Esophagus (tissue), 2 donors: ENCODE measurements at regions not wholly inside any gene's neighbourhood (a gene's known extent, or its start where the extent isn't known, plus 50 kb on each side); places are given as distances from the start of the nearest gene placed in this dataset.

Experiments used
- H3K27ac ChIP-seq, 2 donors: one replicate each; pipeline ENCODE4 v1.5.1; 2013; ENCODE audit warnings: low read depth in 2 of 2, mild to moderate bottlenecking in 2 of 2, inconsistent platforms in 1 of 2, low read length in 1 of 2, moderate library complexity in 1 of 2
- H3K27me3 ChIP-seq, 2 donors: one replicate each; pipeline ENCODE4 v1.6.1; 2013; ENCODE audit warnings: low read length in 2 of 2, control low read depth in 1 of 2, mild to moderate bottlenecking in 1 of 2; ENCODE audit not compliant: insufficient read depth in 2 of 2, control insufficient read depth in 1 of 2
- H3K36me3 ChIP-seq, 2 donors: one replicate each; pipeline ENCODE4 v1.6.1; 2013; ENCODE audit warnings: low read length in 1 of 2; ENCODE audit not compliant: control insufficient read depth in 2 of 2, insufficient read depth in 2 of 2
- H3K4me1 ChIP-seq, 2 donors: one replicate each; pipeline ENCODE4 v1.6.1; 2013; ENCODE audit warnings: low read length in 1 of 2; ENCODE audit not compliant: control insufficient read depth in 2 of 2, insufficient read depth in 2 of 2
- H3K4me3 ChIP-seq, 2 donors: one replicate each; pipeline ENCODE4 v1.5.1; 2013; ENCODE audit warnings: low read length in 2 of 2, mild to moderate bottlenecking in 2 of 2, low read depth in 1 of 2, moderate library complexity in 1 of 2
- H3K9me3 ChIP-seq, 2 donors: one replicate each; pipeline ENCODE4 v1.6.1; 2013; ENCODE audit warnings: mild to moderate bottlenecking in 2 of 2, low read depth in 1 of 2, low read length in 1 of 2, moderate library complexity in 1 of 2; ENCODE audit not compliant: control insufficient read depth in 2 of 2, insufficient read depth in 1 of 2
- WGBS, 2 donors: extraction: QIAGEN DNeasy Blood & Tissue Kit; methylation state at CpG; one replicate each; pipeline ENCODE4 v1.1.7; 2013; 5-methylcytosine and 5-hydroxymethylcytosine counted together
- donor health status: healthy with polysubstance abuse.
- donor health status: Bipolar disorder and iron deficiency.

DNA sequence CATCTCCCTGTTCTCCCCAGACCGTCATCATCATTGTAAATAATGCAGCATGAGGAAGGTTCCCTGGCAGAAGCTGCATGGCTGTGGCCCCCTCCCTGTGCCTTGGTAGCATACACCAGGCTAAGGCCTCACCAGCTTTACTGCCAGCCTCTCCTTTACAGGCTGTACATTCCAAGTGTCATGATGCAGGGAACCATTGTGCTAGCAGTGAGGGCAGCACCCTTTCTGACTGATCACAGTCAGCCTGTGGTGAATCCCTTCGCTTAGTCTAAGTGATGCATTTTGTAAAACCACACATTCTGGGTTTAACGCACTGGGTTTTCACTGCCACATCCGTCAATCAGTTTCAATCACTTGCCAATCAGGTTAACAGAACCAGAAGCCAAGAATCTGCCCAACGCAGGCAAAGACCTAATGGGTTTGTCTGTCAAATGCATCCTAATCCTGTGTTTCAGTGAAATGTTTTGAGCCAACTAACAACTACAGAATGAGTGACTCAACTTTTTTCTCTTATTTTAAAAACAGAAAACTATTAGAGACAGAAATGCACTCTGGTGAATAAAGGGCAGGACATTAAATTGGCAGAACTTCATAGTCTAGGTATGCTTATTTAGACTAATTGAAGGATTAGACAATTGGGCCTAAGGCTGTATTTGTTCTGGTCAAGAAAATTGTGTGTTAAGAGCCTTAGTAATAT, 225.9 kb upstream of the DPH6 start:
- no peak overlapping the region for H3K4me3 ChIP-seq
- H3K27me3 ChIP-seq = no peaks in the 10 kb centered on the region
- no peak overlapping the region for H3K27ac ChIP-seq
- H3K36me3 ChIP-seq = no peaks in the 10 kb centered on the region
- no peaks in the 10 kb centered on the region for H3K9me3 ChIP-seq
- peaks cover 0 to 3% of the 10 kb centered on the region in 2 donors for H3K4me1 ChIP-seq
- WGBS, 2 donors = 50 to 64% methylated on average over 5 of the region's 5 CpGs

DNA sequence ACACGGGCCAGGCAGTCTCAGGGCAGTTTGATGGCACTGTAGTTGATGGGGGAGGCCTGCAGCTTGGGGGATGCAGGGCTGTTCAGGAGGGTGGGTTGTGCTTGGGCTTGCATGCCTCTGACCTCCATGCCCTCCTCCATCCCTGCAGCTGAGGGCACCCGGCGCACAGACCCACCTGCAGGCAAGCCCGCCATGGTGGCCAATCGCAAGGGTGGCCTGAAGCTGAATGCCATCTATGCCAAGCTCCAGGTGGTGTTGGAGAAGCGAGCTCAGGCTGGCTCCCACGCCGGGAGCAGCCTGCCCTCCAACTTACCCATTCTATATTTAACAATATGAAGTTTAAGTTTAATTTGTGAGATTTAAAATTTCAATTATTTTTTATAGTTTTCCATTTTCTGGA, 228.7 kb upstream of the DPH6 start:
- Histone ChIP-seq H3K4me1 (peaks cover 0 to 3% of the 10 kb centered on the region in 2 donors), H3K27me3 (no peaks in the 10 kb centered on the region), H3K36me3 (no peaks in the 10 kb centered on the region), H3K9me3 (no peaks in the 10 kb centered on the region), H3K4me3 (no peak overlapping the region), H3K27ac (no peak overlapping the region)
- WGBS, 2 donors = 94 to 95% methylated on average over 8 of the region's 8 CpGs

DNA sequence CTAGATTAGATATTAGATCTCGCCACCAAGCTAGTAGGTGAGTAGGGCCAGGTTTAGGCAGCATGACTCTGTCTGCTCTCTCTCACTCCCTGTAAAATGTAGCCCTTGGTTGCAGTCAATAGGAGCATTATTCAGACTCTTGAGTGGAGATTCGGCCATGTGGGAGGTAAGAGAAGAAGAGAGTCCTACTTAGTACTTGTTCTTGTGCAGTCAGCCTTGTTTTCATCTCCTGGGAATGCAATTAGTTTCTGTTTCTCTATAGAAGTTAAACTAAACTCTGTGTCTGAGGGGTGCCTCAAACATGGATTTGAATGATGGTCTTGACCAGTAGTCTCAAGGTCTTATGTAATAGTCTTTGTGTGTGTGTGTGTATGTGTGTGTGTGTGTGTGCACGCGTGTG, 229.5 kb upstream of the DPH6 start:
- peaks cover 0 to 3% of the 10 kb centered on the region in 2 donors for H3K4me1 ChIP-seq
- no peaks in the 10 kb centered on the region for H3K36me3 ChIP-seq
- WGBS, 2 donors = 95 to 96% methylated on average over 4 of the region's 4 CpGs
- H3K4me3 ChIP-seq = no peak overlapping the region
- H3K27ac ChIP-seq = no peak overlapping the region
- no peaks in the 10 kb centered on the region for H3K9me3 ChIP-seq
- H3K27me3 ChIP-seq = no peaks in the 10 kb centered on the region

DNA sequence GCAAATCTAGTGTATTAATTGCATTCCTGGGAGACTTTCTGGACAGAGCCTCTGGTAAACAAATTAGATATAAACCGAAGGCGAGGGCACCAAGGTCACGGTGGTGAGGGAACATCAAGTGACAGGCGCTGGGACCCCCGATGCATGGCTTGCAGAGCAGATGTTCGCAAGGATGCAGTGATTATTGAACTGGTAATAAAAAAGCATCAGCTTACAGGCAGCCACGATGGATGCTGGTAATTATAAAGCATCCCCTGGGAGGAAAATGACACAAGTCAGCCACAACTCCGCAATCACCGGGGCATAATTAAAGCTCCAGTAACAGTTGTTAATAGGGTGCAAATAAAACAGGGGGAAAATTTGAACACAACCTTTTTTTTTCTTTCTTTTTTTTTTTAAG, 231.1 kb upstream of the DPH6 start:
- WGBS, 2 donors = 80 to 84% methylated on average over 9 of the region's 9 CpGs
- Histone ChIP-seq H3K4me3 (no peak overlapping the region), H3K9me3 (no peaks in the 10 kb centered on the region), H3K4me1 (no peaks in the 10 kb centered on the region), H3K27ac (no peak overlapping the region), H3K36me3 (no peaks in the 10 kb centered on the region), H3K27me3 (no peaks in the 10 kb centered on the region)

DNA sequence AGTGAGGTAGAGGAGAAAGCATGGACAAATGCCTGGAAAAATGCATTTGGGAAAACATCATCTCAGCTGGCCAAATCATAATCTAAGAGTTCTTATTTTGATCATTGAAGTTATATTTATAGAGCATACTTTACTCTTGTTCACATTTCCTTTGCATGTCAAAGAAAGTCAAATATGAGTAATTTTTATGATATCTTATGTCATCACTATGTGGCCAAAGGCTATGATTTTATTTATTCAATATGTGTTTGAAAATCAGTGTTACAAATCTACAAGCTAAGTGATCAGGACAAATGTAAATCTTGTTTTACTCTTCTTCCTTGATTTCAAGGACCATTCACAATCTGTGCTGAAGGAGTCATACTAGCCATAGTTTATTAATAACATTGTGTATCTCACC, 237.2 kb upstream of the DPH6 start:
- Histone ChIP-seq H3K27ac (no peak overlapping the region), H3K27me3 (no peaks in the 10 kb centered on the region), H3K4me1 (no peaks in the 10 kb centered on the region), H3K4me3 (no peak overlapping the region), H3K9me3 (no peaks in the 10 kb centered on the region), H3K36me3 (no peaks in the 10 kb centered on the region)

DNA sequence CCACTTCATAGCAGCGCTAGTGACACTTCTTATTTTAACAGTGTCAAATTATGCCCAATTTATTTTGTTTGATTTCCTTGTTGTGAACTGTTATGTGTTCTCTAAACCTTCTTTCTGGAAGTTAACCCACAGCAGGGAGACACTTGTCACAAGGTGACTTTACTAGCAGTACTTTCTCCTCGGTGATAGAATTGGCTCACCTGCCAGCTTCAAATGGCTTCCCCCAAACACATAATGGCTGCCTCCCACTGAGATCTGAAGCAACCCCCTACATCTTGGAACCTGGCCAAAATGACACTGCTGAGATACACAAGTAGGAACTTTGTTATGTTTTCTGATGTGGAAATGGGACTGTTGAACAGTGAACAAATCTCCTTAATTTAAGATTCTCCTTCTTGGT, 238.8 kb upstream of the DPH6 start:
- Histone ChIP-seq H3K27ac (no peak overlapping the region), H3K36me3 (no peaks in the 10 kb centered on the region), H3K9me3 (no peaks in the 10 kb centered on the region), H3K4me3 (no peak overlapping the region), H3K27me3 (no peaks in the 10 kb centered on the region), H3K4me1 (no peaks in the 10 kb centered on the region)
- WGBS, 2 donors = 63 to 64% methylated on average over 2 of the region's 2 CpGs

DNA sequence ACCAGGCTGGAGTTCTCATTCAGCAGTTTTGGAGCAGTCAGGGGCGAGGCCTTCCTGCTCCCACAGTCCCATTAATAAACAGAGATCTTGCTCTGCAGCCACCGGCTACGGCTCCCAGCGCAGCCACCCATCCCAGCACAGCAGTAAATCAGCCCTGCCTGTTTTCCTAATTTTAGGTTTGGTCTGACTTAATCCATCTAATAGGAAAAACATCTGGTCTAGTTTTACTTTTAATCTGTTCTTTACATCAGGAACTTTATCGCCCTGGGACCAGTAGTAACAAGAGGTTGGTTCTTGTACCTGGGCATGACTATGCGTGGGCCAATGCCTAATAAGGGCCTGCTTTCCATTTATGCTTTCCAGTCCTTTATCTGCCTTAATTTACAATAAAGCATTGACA, 264.0 kb upstream of the DPH6 start:
- WGBS, 2 donors = 82 to 89% methylated on average over 6 of the region's 6 CpGs
- no peaks in the 10 kb centered on the region for H3K36me3 ChIP-seq
- no peaks in the 10 kb centered on the region for H3K4me1 ChIP-seq
- no peaks in the 10 kb centered on the region for H3K27me3 ChIP-seq
- H3K9me3 ChIP-seq = no peaks in the 10 kb centered on the region
- no peak overlapping the region for H3K4me3 ChIP-seq
- H3K27ac ChIP-seq = no peak overlapping the region

DNA sequence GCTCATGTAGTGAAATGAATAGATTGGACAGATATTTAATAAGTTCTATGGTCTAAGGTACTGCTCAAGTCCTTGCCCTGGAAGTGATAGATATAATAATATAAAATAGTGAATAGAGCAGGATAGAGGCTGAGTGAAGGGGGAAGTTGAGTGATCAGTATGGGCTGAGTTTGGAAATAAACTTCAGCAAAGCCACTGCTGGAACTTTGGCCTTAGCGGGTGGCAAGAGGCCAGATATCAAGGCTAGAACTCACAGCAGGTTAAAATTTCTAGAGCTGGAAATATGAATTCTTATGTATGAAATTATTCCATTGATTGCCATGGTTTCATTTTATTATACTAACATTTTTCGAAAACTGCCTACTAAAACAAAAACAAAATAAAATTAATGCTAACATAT, 267.6 kb upstream of the DPH6 start:
- Histone ChIP-seq H3K4me1 (no peaks in the 10 kb centered on the region), H3K27ac (no peak overlapping the region), H3K9me3 (no peaks in the 10 kb centered on the region), H3K36me3 (no peaks in the 10 kb centered on the region), H3K4me3 (no peak overlapping the region), H3K27me3 (no peaks in the 10 kb centered on the region)
- WGBS, 2 donors = 94 to 95% methylated on average over 2 of the region's 2 CpGs

DNA sequence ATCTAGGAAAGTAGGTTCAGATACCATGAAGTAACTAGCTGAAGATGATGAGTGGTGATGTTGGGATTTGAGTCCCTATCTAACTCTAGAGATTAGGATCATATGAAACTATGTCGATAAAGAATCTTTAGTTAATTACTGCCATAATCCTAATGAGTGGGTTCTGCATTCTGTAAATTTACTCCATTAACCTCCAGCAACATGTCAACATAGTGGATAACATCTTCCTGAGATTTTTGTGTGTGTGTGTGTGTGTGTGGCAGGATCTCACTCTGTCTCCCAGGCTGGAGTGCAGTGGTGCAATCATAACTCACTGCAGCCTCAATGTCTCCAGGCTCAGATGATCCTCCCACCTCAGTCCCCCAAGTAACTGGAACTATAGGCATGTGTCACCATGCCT, 272.9 kb upstream of the DPH6 start:
- H3K9me3 ChIP-seq = no peaks in the 10 kb centered on the region
- no peak overlapping the region for H3K4me3 ChIP-seq
- no peaks in the 10 kb centered on the region for H3K4me1 ChIP-seq
- 96% methylated on average over 1 of the region's 1 CpG for WGBS, 2 donors
- no peak overlapping the region for H3K27ac ChIP-seq
- H3K36me3 ChIP-seq = no peaks in the 10 kb centered on the region
- H3K27me3 ChIP-seq = no peaks in the 10 kb centered on the region

DNA sequence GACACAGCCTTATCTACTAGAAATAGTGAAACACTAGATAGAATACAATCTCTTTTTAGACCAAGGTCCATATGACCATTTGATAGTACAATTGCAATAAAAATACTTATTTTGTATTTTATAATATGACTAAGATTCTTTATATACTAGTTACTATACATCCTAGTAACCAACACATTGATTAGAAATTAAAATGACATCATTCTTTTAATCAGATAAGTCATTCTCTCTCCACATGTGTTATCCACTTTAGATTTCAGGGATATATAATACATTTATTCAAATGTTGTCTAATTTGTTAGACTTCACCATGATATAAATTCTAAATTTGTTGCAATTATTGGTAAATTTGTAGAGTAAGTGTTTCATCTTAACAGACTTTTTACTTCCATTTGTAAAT, 276.2 kb upstream of the DPH6 start:
- no peaks in the 10 kb centered on the region for H3K4me1 ChIP-seq
- H3K9me3 ChIP-seq = no peaks in the 10 kb centered on the region
- no peak overlapping the region for H3K4me3 ChIP-seq
- H3K27me3 ChIP-seq = no peaks in the 10 kb centered on the region
- no peaks in the 10 kb centered on the region for H3K36me3 ChIP-seq
- H3K27ac ChIP-seq = no peak overlapping the region
